Karpas-422 (cell line): ENCODE measurements at regions not wholly inside any gene's neighbourhood (a gene's known extent, or its start where the extent isn't known, plus 50 kb on each side); places are given as distances from the start of the nearest gene placed in this dataset.

Source experiments
- DNase-seq: peaks from one replicate; pipeline ENCODE4 v3.0.0-alpha.2; 2015
- H2AFZ ChIP-seq: fragments of 200-600 bp; sonication (generic); 2 replicates; pipeline ENCODE4 v1.6.1; 2014; ENCODE audit warnings: antibody characterized with exemption, low read length, mixed read lengths
- H3K27ac ChIP-seq: fragments of 200-600 bp; sonication (generic); 2 replicates; pipeline ENCODE4 v1.5.1; 2014; ENCODE audit warnings: mild to moderate bottlenecking, low read length, moderate library complexity
- H3K27me3 ChIP-seq: fragments of 200-600 bp; sonication (generic); 2 replicates; pipeline ENCODE4 v1.6.1; 2014; ENCODE audit warnings: low read length, mixed read lengths
- H3K36me3 ChIP-seq: fragments of 200-600 bp; sonication (generic); 2 replicates; pipeline ENCODE4 v1.6.1; 2014; ENCODE audit warnings: low read length, mixed read lengths; ENCODE audit not compliant: insufficient read depth
- H3K4me1 ChIP-seq: fragments of 200-600 bp; sonication (generic); 2 replicates; pipeline ENCODE4 v1.6.1; 2014; ENCODE audit warnings: mild to moderate bottlenecking, low read length, mixed read lengths
- H3K4me2 ChIP-seq: fragments of 200-600 bp; sonication (generic); 2 replicates; pipeline ENCODE4 v1.6.1; 2014; ENCODE audit warnings: low read length, low read depth, mild to moderate bottlenecking; ENCODE audit not compliant: poor library complexity, severe bottlenecking
- H3K4me3 ChIP-seq: fragments of 200-600 bp; sonication (generic); 2 replicates; pipeline ENCODE4 v1.5.1; 2014; ENCODE audit warnings: mild to moderate bottlenecking, antibody characterized with exemption, low read length, mixed read lengths
- H3K79me2 ChIP-seq: fragments of 200-600 bp; sonication (generic); 2 replicates; pipeline ENCODE4 v1.6.1; 2014; ENCODE audit warnings: mild to moderate bottlenecking, low read length, mixed read lengths
- H3K9ac ChIP-seq: fragments of 200-600 bp; sonication (generic); 2 replicates; pipeline ENCODE4 v1.6.0; 2014; ENCODE audit warnings: low read length
- H3K9me2 ChIP-seq: fragments of 200-600 bp; sonication (generic), shearing (Covaris generic); replicated peaks from 2 replicates; pipeline ENCODE4 v1.6.0; 2014; ENCODE audit warnings: mild to moderate bottlenecking, low read length, moderate library complexity; ENCODE audit not compliant: insufficient read depth
- H3K9me3 ChIP-seq: fragments of 300-700, 200-600 bp; sonication (generic); 2 replicates; pipeline ENCODE4 v1.6.1; 2014; ENCODE audit warnings: low read length, mixed read lengths
- H4K20me1 ChIP-seq: fragments of 200-600 bp; sonication (generic); 2 replicates; pipeline ENCODE4 v1.6.1; 2014; ENCODE audit warnings: mild to moderate bottlenecking, antibody characterized with exemption, low read length, low read depth; ENCODE audit not compliant: insufficient read depth

DNA sequence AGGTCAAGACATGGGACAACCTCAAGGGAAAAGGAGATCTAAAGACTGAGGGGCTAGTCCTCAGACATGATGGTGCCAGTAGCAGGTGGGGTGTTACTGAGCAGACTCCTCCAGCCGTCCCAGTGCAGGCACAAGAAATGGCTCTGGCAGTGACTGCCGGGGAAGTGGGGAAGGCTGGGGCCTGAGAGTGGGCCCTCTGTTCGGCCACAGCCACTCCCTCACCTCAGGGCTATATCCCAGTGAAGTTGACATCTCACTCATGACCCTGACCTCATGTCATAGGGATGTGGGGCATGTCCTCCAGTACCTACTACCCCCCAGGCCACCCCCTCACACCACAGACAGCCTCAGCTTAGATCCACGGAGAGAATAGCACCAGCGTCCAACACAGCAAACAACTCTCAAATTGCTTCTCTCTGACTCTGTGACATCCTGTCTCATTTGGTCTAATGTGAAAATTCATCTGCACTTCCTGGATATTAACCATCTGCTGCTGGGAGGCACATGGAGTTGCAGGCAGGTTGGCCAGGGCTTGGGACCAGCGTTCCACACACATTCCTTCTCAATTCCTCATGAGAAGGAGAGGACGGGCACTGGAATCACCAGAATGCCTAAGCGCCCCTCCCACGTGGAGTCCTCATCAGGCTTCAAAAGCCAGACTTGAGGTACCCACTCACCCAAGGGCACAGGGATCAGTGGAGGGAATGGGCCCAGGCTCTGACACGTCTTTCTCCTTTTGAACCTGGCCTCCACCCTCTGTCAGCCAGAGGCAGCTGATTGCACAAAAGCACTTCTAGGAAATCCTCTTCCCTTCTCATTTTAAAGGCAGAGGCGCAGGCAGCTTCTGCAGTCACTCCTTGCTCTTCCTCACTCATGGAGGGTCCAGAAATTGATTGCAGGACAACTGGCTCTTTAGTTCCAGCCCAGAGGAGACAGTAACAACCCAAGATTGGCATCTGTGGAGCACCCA is 163.6 kb upstream of the CST7 start:
- Histone ChIP-seq H2AFZ (no peak overlapping the region), H3K36me3 (no peaks in the 10 kb centered on the region), H3K79me2 (no peaks in the 10 kb centered on the region), H4K20me1 (peaks cover 9% of the 10 kb centered on the region; the same call in 1 of the 2 replicates), H3K4me2 (no peak overlapping the region), H3K4me3 (no peak overlapping the region), H3K9me3 (no peaks in the 10 kb centered on the region), H3K4me1 (no peaks in the 10 kb centered on the region), H3K27ac (no peak overlapping the region), H3K27me3 (no peaks in the 10 kb centered on the region), H3K9ac (no peak overlapping the region), H3K9me2 (no peaks in the 10 kb centered on the region)
- no peak for DNase-seq

DNA sequence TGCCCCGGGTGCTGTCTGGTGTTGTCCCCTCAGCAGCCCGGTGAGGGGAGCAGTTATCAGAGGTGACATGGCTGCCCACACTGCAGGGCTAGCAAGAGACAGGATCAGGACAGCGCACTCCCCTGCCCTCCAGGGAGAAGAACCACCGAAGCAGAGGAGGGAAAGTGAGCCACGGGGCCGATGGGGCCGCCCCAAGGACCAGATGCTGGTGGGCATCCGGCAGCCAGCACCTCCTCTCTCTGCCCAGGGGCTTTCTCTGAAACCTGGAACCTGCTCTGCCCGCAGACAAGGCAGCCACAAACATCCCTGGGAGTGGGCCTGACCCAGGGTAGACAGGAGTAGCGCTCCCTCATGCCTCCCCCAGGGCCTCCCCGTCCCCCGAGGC is 163.0 kb upstream of the CST7 start:
- Histone ChIP-seq H3K9me3 (no peaks in the 10 kb centered on the region), H4K20me1 (peaks cover 9% of the 10 kb centered on the region; the same call in 1 of the 2 replicates), H3K27ac (no peak overlapping the region), H3K4me2 (no peak overlapping the region), H3K9ac (no peak overlapping the region), H3K4me1 (no peaks in the 10 kb centered on the region), H2AFZ (no peak overlapping the region), H3K79me2 (no peaks in the 10 kb centered on the region), H3K9me2 (no peaks in the 10 kb centered on the region), H3K36me3 (no peaks in the 10 kb centered on the region), H3K4me3 (no peak overlapping the region), H3K27me3 (no peaks in the 10 kb centered on the region)
- DNase-seq = no peak

GRCh38 chr20:24786646-24787045 is 162.4 kb upstream of the CST7 start:
- Histone ChIP-seq H2AFZ (no peak overlapping the region), H3K79me2 (no peaks in the 10 kb centered on the region), H3K4me2 (no peak overlapping the region), H3K27me3 (no peaks in the 10 kb centered on the region), H3K36me3 (no peaks in the 10 kb centered on the region), H3K9me3 (no peaks in the 10 kb centered on the region), H3K4me3 (no peak overlapping the region), H3K27ac (no peak overlapping the region), H3K4me1 (no peaks in the 10 kb centered on the region), H3K9me2 (no peaks in the 10 kb centered on the region), H3K9ac (no peak overlapping the region), H4K20me1 (peaks cover 9% of the 10 kb centered on the region; the same call in 1 of the 2 replicates)
- DNase-seq = no peak

- Histone ChIP-seq H2AFZ (no peak overlapping the region), H3K9ac (no peak overlapping the region), H3K4me3 (no peak overlapping the region), H3K36me3 (no peaks in the 10 kb centered on the region), H3K9me3 (no peaks in the 10 kb centered on the region), H4K20me1 (peaks cover 9% of the 10 kb centered on the region; the same call in 1 of the 2 replicates), H3K79me2 (no peaks in the 10 kb centered on the region), H3K4me2 (no peak overlapping the region), H3K4me1 (no peaks in the 10 kb centered on the region), H3K27me3 (no peaks in the 10 kb centered on the region), H3K9me2 (no peaks in the 10 kb centered on the region), H3K27ac (no peak overlapping the region)
- no peak for DNase-seq
Measured at GRCh38 chr20:24787071-24787470, 162.0 kb upstream of the CST7 start.

GRCh38 chr20:24787621-24788020 is 161.4 kb upstream of the CST7 start:
- no peaks in the 10 kb centered on the region for H3K36me3 ChIP-seq
- H3K9ac ChIP-seq = no peak overlapping the region
- H2AFZ ChIP-seq = no peak overlapping the region
- no peak overlapping the region for H3K27ac ChIP-seq
- H3K9me2 ChIP-seq = no peaks in the 10 kb centered on the region
- DNase-seq = no peak
- no peaks in the 10 kb centered on the region for H3K27me3 ChIP-seq
- H4K20me1 ChIP-seq = peaks cover 9% of the 10 kb centered on the region; the same call in 1 of the 2 replicates
- no peaks in the 10 kb centered on the region for H3K9me3 ChIP-seq
- no peaks in the 10 kb centered on the region for H3K4me1 ChIP-seq
- no peaks in the 10 kb centered on the region for H3K79me2 ChIP-seq
- no peak overlapping the region for H3K4me2 ChIP-seq
- no peak overlapping the region for H3K4me3 ChIP-seq

- H3K9me3 ChIP-seq = no peaks in the 10 kb centered on the region
- H3K27ac ChIP-seq = no peak overlapping the region
- H2AFZ ChIP-seq = no peak overlapping the region
- H3K9ac ChIP-seq = no peak overlapping the region
- DNase-seq = no peak
- H3K4me1 ChIP-seq = no peaks in the 10 kb centered on the region
- H3K9me2 ChIP-seq = no peaks in the 10 kb centered on the region
- H4K20me1 ChIP-seq = peaks cover 9% of the 10 kb centered on the region; the same call in 1 of the 2 replicates
- H3K79me2 ChIP-seq = no peaks in the 10 kb centered on the region
- no peaks in the 10 kb centered on the region for H3K27me3 ChIP-seq
- no peaks in the 10 kb centered on the region for H3K36me3 ChIP-seq
- H3K4me3 ChIP-seq = no peak overlapping the region
- H3K4me2 ChIP-seq = no peak overlapping the region
Measured at GRCh38 chr20:24789877-24790276, 159.2 kb upstream of the CST7 start.

DNA sequence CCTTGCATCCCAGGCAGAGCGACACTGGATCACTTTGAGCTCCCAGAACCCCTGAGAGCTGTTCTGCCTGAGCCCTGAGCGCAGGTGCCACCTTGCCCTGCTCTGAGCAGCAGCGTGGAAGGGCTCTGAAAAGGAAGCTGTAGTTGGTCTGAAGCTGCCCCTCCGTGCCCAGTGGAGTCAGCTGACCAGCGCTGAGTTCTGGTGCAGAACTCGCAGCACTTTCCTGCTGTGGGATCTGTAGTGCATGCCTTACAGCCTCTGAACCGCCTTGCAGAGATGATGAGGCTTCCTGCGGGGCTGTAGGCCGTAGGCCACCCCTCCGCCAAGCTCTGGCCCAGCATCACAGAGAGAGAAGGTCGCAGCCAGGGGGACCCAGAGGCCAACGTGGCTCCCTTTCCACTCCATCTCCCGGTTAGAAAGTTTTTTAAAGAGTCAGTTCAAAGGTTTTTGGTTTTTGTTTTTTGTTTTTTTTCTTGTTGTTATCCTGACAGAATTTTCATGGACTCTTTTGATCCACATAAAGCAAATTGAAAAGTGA is 158.3 kb upstream of the CST7 start:
- Histone ChIP-seq H3K4me3 (no peak overlapping the region), H3K79me2 (no peaks in the 10 kb centered on the region), H4K20me1 (no peaks in the 10 kb centered on the region), H3K4me1 (no peaks in the 10 kb centered on the region), H3K4me2 (no peak overlapping the region), H3K9me2 (no peaks in the 10 kb centered on the region), H3K36me3 (no peaks in the 10 kb centered on the region), H3K27me3 (no peaks in the 10 kb centered on the region), H3K27ac (no peak overlapping the region), H3K9ac (no peak overlapping the region), H2AFZ (no peak overlapping the region), H3K9me3 (no peaks in the 10 kb centered on the region)
- DNase-seq = no peak

GRCh38 chr20:24791953-24792352 is 157.1 kb upstream of the CST7 start:
- H3K27me3 ChIP-seq = no peaks in the 10 kb centered on the region
- H4K20me1 ChIP-seq = no peaks in the 10 kb centered on the region
- H3K9me3 ChIP-seq = no peaks in the 10 kb centered on the region
- no peak overlapping the region for H3K4me2 ChIP-seq
- no peaks in the 10 kb centered on the region for H3K9me2 ChIP-seq
- H2AFZ ChIP-seq = no peak overlapping the region
- H3K4me1 ChIP-seq = no peaks in the 10 kb centered on the region
- no peak overlapping the region for H3K27ac ChIP-seq
- H3K9ac ChIP-seq = no peak overlapping the region
- H3K79me2 ChIP-seq = no peaks in the 10 kb centered on the region
- no peaks in the 10 kb centered on the region for H3K36me3 ChIP-seq
- H3K4me3 ChIP-seq = no peak overlapping the region
- DNase-seq = no peak
